ENCODE measurements at regions not wholly inside any gene's neighbourhood (a gene's known extent, or its start where the extent isn't known, plus 50 kb on each side); places are given as distances from the start of the nearest gene placed in this dataset.

DNA sequence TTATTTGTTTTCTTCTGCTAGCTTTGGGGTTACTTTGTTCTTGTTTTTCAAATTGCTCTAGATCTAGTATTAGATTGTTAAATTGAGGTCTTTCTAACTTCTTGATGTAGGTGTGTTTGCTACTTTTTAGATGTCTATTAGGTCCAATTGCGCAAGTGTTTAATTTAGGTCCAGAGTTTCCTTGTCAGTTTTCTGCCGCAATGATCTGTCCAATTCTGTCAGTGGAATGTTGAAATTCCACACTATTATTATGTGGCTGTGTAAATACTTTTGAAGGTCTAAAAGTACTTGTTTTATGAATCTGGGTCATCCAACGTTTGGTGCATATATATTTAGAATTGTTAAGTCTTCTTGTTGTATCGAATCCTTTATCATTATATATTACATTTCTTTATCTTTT lies 324.4 kb upstream of the SGO1 start:
- TF ChIP-seq CTCF (IDR thresholded peaks at IDR 0.05 in 2 of 3, conservative IDR thresholded peaks at IDR 0.05 in 1 of 3; ENCODE audit: borderline replicate concordance in 1 of 3, insufficient read depth in 1 of 3, low read depth in 2 of 3, low read length in 2 of 3): no peak
- TF ChIP-seq, protein P1, sequence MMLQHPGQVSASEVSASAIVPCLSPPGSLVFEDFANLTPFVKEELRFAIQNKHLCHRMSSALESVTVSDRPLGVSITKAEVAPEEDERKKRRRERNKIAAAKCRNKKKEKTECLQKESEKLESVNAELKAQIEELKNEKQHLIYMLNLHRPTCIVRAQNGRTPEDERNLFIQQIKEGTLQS (IDR thresholded peaks at IDR 0.05): no peak
- TF ChIP-seq JUND (IDR thresholded peaks at IDR 0.05): no peak

Measured in HCT116 (cell line).